Stimulated activated CD4-positive, alpha-beta T cell treated with anti-CD3 and anti-CD28 coated beads, Interleukin-2, amount 100 ng/mL, for 48 hours (primary cell): ENCODE measurements at regions not wholly inside any gene's neighbourhood (a gene's known extent, or its start where the extent isn't known, plus 50 kb on each side); places are given as distances from the start of the nearest gene placed in this dataset.
"Not testable (repeated sequence)": the region's sequence is repeated elsewhere in the genome, so short reads cannot be mapped to it uniquely, and the experiment has no call there.

ENCODE experiments used
- DNase-seq, 2 donors: peaks; one replicate each; pipeline ENCODE4 v3.0.0-alpha.2; 2020

- DNase-seq = no peak
Measured at GRCh38 chr4:123603165-123603564, 206.6 kb downstream of the SPRY1 start.

- DNase-seq = not testable (repeated sequence)
Measured at GRCh38 chr4:123605797-123606196, 209.2 kb downstream of the SPRY1 start.

GRCh38 chr4:123606336-123606735 lies 209.7 kb downstream of the SPRY1 start:
- DNase-seq = no peak

- no peak for DNase-seq
Measured at GRCh38 chr4:123606946-123607542, 210.4 kb downstream of the SPRY1 start.

GRCh38 chr4:123609829-123610228 lies 213.2 kb downstream of the SPRY1 start:
- no peak for DNase-seq

GRCh38 chr4:123613586-123614344 lies 217.2 kb downstream of the SPRY1 start:
- DNase-seq = no peak

- DNase-seq = no peak
Measured at GRCh38 chr4:123615901-123616300, 219.3 kb downstream of the SPRY1 start.

- DNase-seq = no peak
Measured at GRCh38 chr4:123616951-123617461, 220.4 kb downstream of the SPRY1 start.

- DNase-seq = no peak
Measured at GRCh38 chr4:123617791-123618190, 221.2 kb downstream of the SPRY1 start.

- DNase-seq = no peak
Measured at GRCh38 chr4:123618606-123619005, 222.0 kb downstream of the SPRY1 start.

GRCh38 chr4:123619326-123619725 lies 222.7 kb downstream of the SPRY1 start:
- no peak for DNase-seq

GRCh38 chr4:123619895-123620294 lies 223.3 kb downstream of the SPRY1 start:
- no peak for DNase-seq

- no peak for DNase-seq
Measured at GRCh38 chr4:123621072-123621705, 224.6 kb downstream of the SPRY1 start.

- no peak for DNase-seq
Measured at GRCh38 chr4:123622572-123622971, 226.0 kb downstream of the SPRY1 start.

GRCh38 chr4:123623611-123624010 lies 227.0 kb downstream of the SPRY1 start:
- DNase-seq = no peak

- DNase-seq = no peak
Measured at GRCh38 chr4:123624959-123625358, 228.4 kb downstream of the SPRY1 start.

- DNase-seq = no peak
Measured at GRCh38 chr4:123628288-123628687, 231.7 kb downstream of the SPRY1 start.

GRCh38 chr4:123631786-123632692 lies 235.4 kb downstream of the SPRY1 start:
- DNase-seq = no peak

GRCh38 chr4:123632693-123633030 lies 236.1 kb downstream of the SPRY1 start:
- no peak for DNase-seq

- no peak for DNase-seq
Measured at GRCh38 chr4:123638834-123639233, 242.2 kb downstream of the SPRY1 start.

- no peak for DNase-seq
Measured at GRCh38 chr4:123640271-123640670, 243.7 kb downstream of the SPRY1 start.

- DNase-seq = no peak
Measured at GRCh38 chr4:123640824-123641223, 244.2 kb downstream of the SPRY1 start.

- no peak for DNase-seq
Measured at GRCh38 chr4:123643691-123644090, 247.1 kb downstream of the SPRY1 start.
